Endothelial cell of umbilical vein (primary cell): ENCODE measurements at regions not wholly inside any gene's neighbourhood (a gene's known extent, or its start where the extent isn't known, plus 50 kb on each side); places are given as distances from the start of the nearest gene placed in this dataset.

Experiments used
- BruUV-seq: library from RNA; stranded (reverse); fragments of 400-500 nt; replicated peaks from 2 replicates; lab custom pipeline; 2021; lab: Mats Ljungman, UMichigan
- CTCF ChIA-PET: fragments of 300-600, 350-600 bp; sonication (Branson Sonifier 250); formaldehyde crosslinking; loops from one replicate; lab custom pipeline; 2021; ENCODE audit warnings: antibody characterized with exemption, inconsistent platforms; lab: Charles Lee
- POLR2A ChIA-PET: fragments of 300-600, 350-600 bp; sonication (Branson Sonifier 250); formaldehyde crosslinking; loops from one replicate; lab custom pipeline; 2021; ENCODE audit warnings: antibody characterized with exemption, inconsistent platforms; lab: Charles Lee
- DNase-seq: peaks from one replicate; pipeline ENCODE4 v3.0.0-alpha.2; 2011; ENCODE audit warnings: low read depth, low spot score
- FAIRE-seq: peaks from 2 replicates; lab custom pipeline; 2011; peaks lifted over from hg19 to GRCh38; lab: Jason Lieb, UNC
- H2AFZ ChIP-seq: 2 replicates; pipeline ENCODE4 v1.6.0; 2012; ENCODE audit warnings: low read depth, low read length, control low read depth, inconsistent platforms
- H3K27ac ChIP-seq: 2 replicates; pipeline ENCODE4 v1.5.1; 2011; ENCODE audit warnings: low read depth, mild to moderate bottlenecking, control low read depth, low read length, moderate library complexity; ENCODE audit not compliant: insufficient read depth
- H3K27me3 ChIP-seq, 2 experiments: 2 replicates each; pipeline versions ENCODE4 v1.6.0 to v1.6.1; 2011; ENCODE audit warnings: low read length in 2 of 2, mixed read lengths in 1 of 2; ENCODE audit not compliant: control insufficient read depth in 2 of 2, insufficient read depth in 2 of 2
- H3K36me3 ChIP-seq, 2 experiments: 2 replicates in 1 of 2; 3 replicates in 1 of 2; pipeline ENCODE4 v1.5.1; 2011; ENCODE audit warnings: low read length in 2 of 2, mild to moderate bottlenecking in 1 of 2, moderate library complexity in 1 of 2; ENCODE audit not compliant: control insufficient read depth in 2 of 2, insufficient read depth in 2 of 2; ENCODE audit errors: extremely low read depth in 1 of 2
- H3K4me1 ChIP-seq: 3 replicates; pipeline ENCODE4 v1.5.1; 2011; ENCODE audit warnings: mild to moderate bottlenecking, low read length; ENCODE audit not compliant: control insufficient read depth, insufficient read depth; ENCODE audit errors: extremely low read depth
- H3K4me2 ChIP-seq: 2 replicates; pipeline ENCODE4 v1.6.1; 2011; ENCODE audit warnings: low read length, control low read depth, mixed read lengths; ENCODE audit not compliant: insufficient read depth
- H3K4me3 ChIP-seq, 3 experiments: fragments of 200-600 bp in 1 of 3; sonication (generic), shearing (Covaris generic) in 1 of 3; replicated peaks in 1 of 3; 2 replicates each; pipeline ENCODE4 v1.5.1; 2011 to 2016; ENCODE audit warnings: control low read depth in 3 of 3, low read length in 3 of 3, mild to moderate bottlenecking in 2 of 3, inconsistent platforms in 1 of 3, low read depth in 1 of 3, moderate library complexity in 1 of 3; ENCODE audit not compliant: insufficient read depth in 1 of 3
- H3K79me2 ChIP-seq: 2 replicates; pipeline ENCODE4 v1.6.0; 2012; ENCODE audit warnings: low read length, inconsistent platforms; ENCODE audit not compliant: control insufficient read depth, insufficient read depth
- H3K9ac ChIP-seq: replicated peaks from 2 replicates; pipeline ENCODE3; 2011; ENCODE audit warnings: low read length, control low read depth; ENCODE audit not compliant: insufficient read depth; ENCODE audit errors: extremely low read depth
- H3K9me1 ChIP-seq: replicated peaks from 3 replicates; pipeline ENCODE4 v1.6.0; 2011; ENCODE audit warnings: mild to moderate bottlenecking, low read length; ENCODE audit not compliant: control insufficient read depth, insufficient read depth; ENCODE audit errors: extremely low read depth
- H3K9me3 ChIP-seq: replicated peaks from 2 replicates; pipeline ENCODE4 v1.5.1; 2012; ENCODE audit warnings: low read length, inconsistent platforms; ENCODE audit not compliant: control insufficient read depth, insufficient read depth
- H4K20me1 ChIP-seq: replicated peaks from 2 replicates; pipeline ENCODE3; 2011; ENCODE audit warnings: mild to moderate bottlenecking, low read length; ENCODE audit not compliant: control insufficient read depth, insufficient read depth; ENCODE audit errors: extremely low read depth
- FOS ChIP-seq: IDR thresholded peaks from 2 replicates; pipeline ENCODE4 v1.6.1; 2011; ENCODE audit warnings: mild to moderate bottlenecking, low read length, moderate library complexity, borderline replicate concordance; ENCODE audit not compliant: insufficient read depth
- GATA2 ChIP-seq: IDR thresholded peaks from 2 replicates; pipeline ENCODE4 v1.7.0; 2011; ENCODE audit warnings: low read depth, mild to moderate bottlenecking, moderate library complexity, mixed read lengths, low read length; ENCODE audit not compliant: insufficient read length, insufficient read depth
- POLR2A ChIP-seq: IDR thresholded peaks from 2 replicates; pipeline ENCODE4 v1.6.1; 2012; ENCODE audit warnings: low read depth, mild to moderate bottlenecking, control low read depth, low read length
- POLR2AphosphoS5 ChIP-seq: IDR thresholded peaks from 2 replicates; pipeline ENCODE4 v1.6.1; 2012; ENCODE audit warnings: low read depth, mild to moderate bottlenecking, control low read depth, low read length, moderate library complexity; ENCODE audit not compliant: insufficient read depth
- dilution Hi-C: fragments of 300-500 bp; cut with MboI; formaldehyde crosslinking; loops from one replicate; pipeline ENCODE4 v1.15.0; 2019; ENCODE audit warnings: low sequenced_read_pairs; ENCODE audit not compliant: extremely low pct_ligation_motif_present
- intact Hi-C: fragments of 100-400 bp; cut with micrococcal nuclease; formaldehyde crosslinking; loops from one replicate; pipeline ENCODE4 v1.10.0; 2022
- TF ChIP-seq, protein P1 (sequence below): IDR thresholded peaks from 2 replicates; pipeline ENCODE4 v1.6.1; 2011; ENCODE audit not compliant: insufficient read depth, insufficient read length

DNA sequence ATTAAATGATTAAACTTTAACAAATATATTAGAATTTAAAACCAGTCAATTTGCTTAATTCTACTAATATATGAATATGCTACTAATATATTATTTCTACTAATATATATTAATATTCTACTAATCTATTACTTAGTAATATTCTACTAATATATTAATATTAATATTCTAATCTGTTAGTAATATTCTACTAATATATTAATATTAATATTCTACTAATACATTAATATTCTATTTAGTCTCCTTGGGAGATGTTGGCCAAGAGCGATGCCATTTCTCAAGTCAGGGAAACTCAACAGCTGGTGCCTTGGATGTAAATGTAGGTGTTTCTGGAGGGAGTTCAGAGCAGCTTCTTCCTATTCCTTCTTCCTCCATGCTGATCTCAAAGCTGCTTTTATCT lies 259.2 kb upstream of the TMTC4 start:
- FAIRE-seq (no peak), DNase-seq (no peak)
- no peaks in the 10 kb centered on the region for H3K9me3 ChIP-seq
- dilution Hi-C loops: no loop called here
- no peaks in the 10 kb centered on the region for H3K4me1 ChIP-seq
- H3K9ac ChIP-seq: no peak overlapping the region
- no peaks in the 10 kb centered on the region for H4K20me1 ChIP-seq
- H3K79me2 ChIP-seq: no peaks in the 10 kb centered on the region
- CTCF ChIA-PET: no interaction called here
- POLR2A ChIA-PET: no interaction called here
- H3K36me3 ChIP-seq: no peaks in the 10 kb centered on the region
- H3K4me3 ChIP-seq: no peak overlapping the region
- no peak overlapping the region for H2AFZ ChIP-seq
- no peak overlapping the region for H3K4me2 ChIP-seq
- no peak overlapping the region for H3K27ac ChIP-seq
- H3K9me1 ChIP-seq: no peaks in the 10 kb centered on the region
- no peaks in the 10 kb centered on the region for H3K27me3 ChIP-seq
- no TSS peak for BruUV-seq
- TF ChIP-seq POLR2AphosphoS5: no peak
- no peak for TF ChIP-seq FOS
- TF ChIP-seq, protein P1, sequence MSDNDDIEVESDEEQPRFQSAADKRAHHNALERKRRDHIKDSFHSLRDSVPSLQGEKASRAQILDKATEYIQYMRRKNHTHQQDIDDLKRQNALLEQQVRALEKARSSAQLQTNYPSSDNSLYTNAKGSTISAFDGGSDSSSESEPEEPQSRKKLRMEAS: no peak
- intact Hi-C loops: no loop called here

DNA sequence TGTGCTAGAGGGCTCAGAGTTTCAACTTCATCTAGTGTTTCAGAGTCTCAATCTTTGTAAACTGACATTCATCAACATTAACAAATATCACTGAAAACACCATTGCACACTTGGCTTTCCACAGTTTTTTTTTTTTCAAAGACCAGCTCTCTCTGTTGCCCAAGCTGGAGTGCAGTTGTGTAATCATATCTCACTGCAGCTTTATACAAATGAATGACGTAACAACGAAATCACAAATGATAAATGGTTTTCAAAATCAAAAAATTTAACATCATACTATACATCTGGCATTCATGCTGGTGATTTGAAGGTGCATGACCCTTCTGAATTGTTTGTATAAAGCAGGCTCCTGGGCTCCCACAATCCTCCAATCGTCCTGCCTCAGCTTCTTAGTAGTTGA lies 248.0 kb upstream of the TMTC4 start:
- TF ChIP-seq GATA2: no peak
- no peak for TF ChIP-seq POLR2A
- TF ChIP-seq FOS: no peak
- Histone ChIP-seq H3K27ac (no peak overlapping the region), H3K9me1 (no peaks in the 10 kb centered on the region), H2AFZ (no peak overlapping the region), H3K4me1 (no peaks in the 10 kb centered on the region), H3K27me3 (no peaks in the 10 kb centered on the region), H3K36me3 (no peaks in the 10 kb centered on the region), H3K9me3 (no peaks in the 10 kb centered on the region), H3K4me2 (no peak overlapping the region), H4K20me1 (no peaks in the 10 kb centered on the region), H3K79me2 (no peaks in the 10 kb centered on the region), H3K4me3 (no peak overlapping the region), H3K9ac (no peak overlapping the region)
- FAIRE-seq (no peak), DNase-seq (no peak)
- CTCF ChIA-PET: interaction anchor here (1.1 kb wide), 1 partner anchor 19 kb away, joined by 3 read pairs; no protein-coding TSS in a partner anchor
- intact Hi-C loops (no loop called here), dilution Hi-C loops (no loop called here)
- POLR2A ChIA-PET: no interaction called here
- no TSS peak for BruUV-seq
